ENCODE measurements at regions not wholly inside any gene's neighbourhood (a gene's known extent, or its start where the extent isn't known, plus 50 kb on each side); places are given as distances from the start of the nearest gene placed in this dataset.

DNA sequence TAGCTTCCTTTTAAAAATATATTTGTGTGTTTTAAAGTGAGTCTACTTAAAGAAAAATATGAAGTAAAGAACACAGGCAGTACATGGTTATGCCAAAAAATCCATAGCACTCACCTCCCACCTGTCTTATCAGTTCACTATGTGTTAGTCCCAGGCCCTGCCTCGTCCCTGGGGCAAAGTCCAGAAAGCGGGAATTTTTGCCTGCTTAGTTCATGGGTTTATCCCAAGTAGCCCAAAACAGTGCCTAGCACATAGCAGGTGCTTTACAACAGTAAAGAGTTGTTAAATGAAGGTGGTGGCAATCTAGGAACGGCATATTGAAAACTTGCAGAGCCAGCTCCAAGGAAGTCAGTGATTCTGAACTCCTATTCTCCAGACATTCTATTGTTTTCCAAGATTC lies 154.0 kb downstream of the MN1 start:
- no peaks in the 10 kb centered on the region for H3K9me3 Mint-ChIP-seq
- H3K27ac Mint-ChIP-seq, result no peak overlapping the region
- Histone ChIP-seq H2AFZ (ENCODE audit: low read length) (no peak overlapping the region), H2BK15ac (ENCODE audit: low read depth, low read length) (no peak overlapping the region), H3K9me3 (ENCODE audit: control insufficient read depth, low read depth, low read length) (no peaks in the 10 kb centered on the region), H3K14ac (ENCODE audit: insufficient read depth, low read length) (no peak overlapping the region), H3K79me2 (ENCODE audit: insufficient read depth, low read length) (no peaks in the 10 kb centered on the region), H4K91ac (ENCODE audit: insufficient read length, low read depth, low read length) (no peak overlapping the region), H3K4me2 (ENCODE audit: insufficient read depth, insufficient read length, low read length) (no peak overlapping the region), H3K27ac (ENCODE audit: insufficient read length, low read depth, low read length) (no peak overlapping the region), H3K79me1 (ENCODE audit: insufficient read depth, low read depth, low read length, poor library complexity, severe bottlenecking) (no peaks in the 10 kb centered on the region), H3K18ac (ENCODE audit: insufficient read length, low read depth, low read length) (no peak overlapping the region), H3K27me3 (ENCODE audit: insufficient read depth, low read length) (no peaks in the 10 kb centered on the region), H3K23ac (ENCODE audit: insufficient read length, low read depth, low read length) (no peak overlapping the region), H2AK5ac (ENCODE audit: insufficient read length, low read length) (no peak overlapping the region), H3T11ph (ENCODE audit: low read length) (no peak overlapping the region), H4K5ac (ENCODE audit: insufficient read length, low read depth, low read length) (no peak overlapping the region), H2BK120ac (ENCODE audit: low read depth, low read length, poor library complexity, severe bottlenecking) (no peak overlapping the region), H4K20me1 (ENCODE audit: control insufficient read depth, insufficient read depth, insufficient read length) (no peaks in the 10 kb centered on the region), H2BK20ac (ENCODE audit: low read depth, low read length, poor library complexity, severe bottlenecking) (no peak overlapping the region), H3K23me2 (ENCODE audit: insufficient read length, low read depth, low read length, poor library complexity, severe bottlenecking) (no peaks in the 10 kb centered on the region), H3K4ac (ENCODE audit: low read depth, low read length) (no peak overlapping the region), H4K8ac (replicated peaks; ENCODE audit: insufficient read length, low read depth, low read length) (no peak overlapping the region), H3K4me1 (ENCODE audit: insufficient read depth, low read length) (no peaks in the 10 kb centered on the region), H2BK5ac (ENCODE audit: insufficient read length, low read length) (no peak overlapping the region), H2BK12ac (ENCODE audit: insufficient read length, low read depth, low read length) (no peak overlapping the region), H3K56ac (ENCODE audit: insufficient read length, low read depth, low read length) (no peak overlapping the region), H3K9ac (ENCODE audit: extremely low read depth, insufficient read length, low read length) (no peak overlapping the region)
- peaks cover 55% of the 10 kb centered on the region for H3K27me3 Mint-ChIP-seq (ENCODE audit: low read depth)
- peaks cover 13 to 17% of the 10 kb centered on the region in 2 experiments for H3K4me1 Mint-ChIP-seq
- no peak overlapping the region for H3K4me3 Mint-ChIP-seq
- DNase-seq, result no peak
- TF ChIP-seq CTCF (conservative IDR thresholded peaks at IDR 0.05), result no peak
- H3K36me3 Mint-ChIP-seq (ENCODE audit: insufficient read depth in 1 of 3, low read depth in 3 of 3), result no peaks in the 10 kb centered on the region
- no CpG with 5 or more reads among the region's 3 CpGs for WGBS (ENCODE audit: extremely low coverage, insufficient read length, low lambda C conversion rate)
